Glomerular visceral epithelial cell (primary cell): ENCODE measurements at regions not wholly inside any gene's neighbourhood (a gene's known extent, or its start where the extent isn't known, plus 50 kb on each side); places are given as distances from the start of the nearest gene placed in this dataset.
"Not testable (repeated sequence)": the region's sequence is repeated elsewhere in the genome, so short reads cannot be mapped to it uniquely, and the experiment has no call there.

Source experiments
- DNase-seq: peaks from one replicate; pipeline ENCODE4 v3.0.0-alpha.2; 2016; ENCODE audit errors: extremely low spot score

- no peak for DNase-seq
Observed at GRCh38 chr2:125216321-125216720, 1191.2 kb downstream of the CNTNAP5 start.

GRCh38 chr2:125224188-125224587 is 1199.1 kb downstream of the CNTNAP5 start:
- no peak for DNase-seq

- no peak for DNase-seq
Observed at GRCh38 chr2:125224830-125225229, 1199.7 kb downstream of the CNTNAP5 start.

GRCh38 chr2:125227843-125228392 is 1202.8 kb downstream of the CNTNAP5 start:
- DNase-seq, result no peak

- DNase-seq, result no peak
Observed at GRCh38 chr2:125240870-125241269, 1215.8 kb downstream of the CNTNAP5 start.

- no peak for DNase-seq
Observed at GRCh38 chr2:125243074-125243473, 1218.0 kb downstream of the CNTNAP5 start.

GRCh38 chr2:125254010-125254409 is 1228.9 kb downstream of the CNTNAP5 start:
- no peak for DNase-seq

- DNase-seq, result no peak
Observed at GRCh38 chr2:125259451-125259850, 1234.4 kb downstream of the CNTNAP5 start.

GRCh38 chr2:125260366-125260930 is 1235.4 kb downstream of the CNTNAP5 start:
- not testable (repeated sequence) for DNase-seq

- DNase-seq, result no peak
Observed at GRCh38 chr2:125264453-125264852, 1239.4 kb downstream of the CNTNAP5 start.

GRCh38 chr2:125267683-125268082 is 1242.6 kb downstream of the CNTNAP5 start:
- DNase-seq, result no peak

GRCh38 chr2:125272651-125273050 is 1247.6 kb downstream of the CNTNAP5 start:
- DNase-seq, result no peak

GRCh38 chr2:125274718-125275117 is 1249.6 kb downstream of the CNTNAP5 start:
- DNase-seq, result no peak

- no peak for DNase-seq
Observed at GRCh38 chr2:125280265-125280664, 1255.2 kb downstream of the CNTNAP5 start.

- DNase-seq, result no peak
Observed at GRCh38 chr2:125281242-125281641, 1256.2 kb downstream of the CNTNAP5 start.

- no peak for DNase-seq
Observed at GRCh38 chr2:125296742-125297141, 1271.7 kb downstream of the CNTNAP5 start.

GRCh38 chr2:125310657-125311364 is 1285.7 kb downstream of the CNTNAP5 start:
- DNase-seq, result no peak

- no peak for DNase-seq
Observed at GRCh38 chr2:125312342-125312741, 1287.3 kb downstream of the CNTNAP5 start.

GRCh38 chr2:125313806-125314205 is 1288.7 kb downstream of the CNTNAP5 start:
- no peak for DNase-seq

- DNase-seq, result no peak
Observed at GRCh38 chr2:125318740-125319139, 1293.7 kb downstream of the CNTNAP5 start.

GRCh38 chr2:125324273-125324672 is 1299.2 kb downstream of the CNTNAP5 start:
- no peak for DNase-seq

- no peak for DNase-seq
Observed at GRCh38 chr2:125330133-125330532, 1305.0 kb downstream of the CNTNAP5 start.

GRCh38 chr2:125341353-125341752 is 1314.6 kb upstream of the GYPC start:
- DNase-seq, result no peak
